GM23248 (cell line): ENCODE measurements at regions not wholly inside any gene's neighbourhood (a gene's known extent, or its start where the extent isn't known, plus 50 kb on each side); places are given as distances from the start of the nearest gene placed in this dataset.

ENCODE experiments used
- EZH2 ChIP-seq: fragments of 200-600 bp; sonication (generic); IDR thresholded peaks from 2 replicates; pipeline ENCODE4 v1.6.1; 2018; ENCODE audit warnings: antibody characterized with exemption, mild to moderate bottlenecking; ENCODE audit not compliant: insufficient read depth, poor library complexity, severe bottlenecking
- EZH2phosphoT487 ChIP-seq: fragments of 200-600 bp; sonication (generic); IDR thresholded peaks from 2 replicates; pipeline ENCODE4 v1.6.1; 2018; ENCODE audit warnings: antibody characterized with exemption, moderate library complexity, mild to moderate bottlenecking, low read depth; ENCODE audit not compliant: insufficient read depth

- TF ChIP-seq EZH2 (no peak), EZH2phosphoT487 (no peak)
These were observed 232.2 kb downstream of the LY86 start for GRCh38 chr6:6820641-6821238.
